CD4-positive, alpha-beta T cell treated with Interleukin-12 subunit alpha and Interleukin-12 subunit beta, for 1 hour (primary cell): ENCODE measurements at regions not wholly inside any gene's neighbourhood (a gene's known extent, or its start where the extent isn't known, plus 50 kb on each side); places are given as distances from the start of the nearest gene placed in this dataset.
"Not testable (repeated sequence)": the region's sequence is repeated elsewhere in the genome, so short reads cannot be mapped to it uniquely, and the experiment has no call there.

Experiments
- DNase-seq: peaks from one replicate; pipeline ENCODE4 v3.0.0-alpha.2; 2020

- DNase-seq: not testable (repeated sequence)
These were observed 127.1 kb upstream of the VOPP1 start for GRCh38 chr7:55699450-55699842.

GRCh38 chr7:55698607-55699449, 126.5 kb upstream of the VOPP1 start:
- not testable (repeated sequence) for DNase-seq

GRCh38 chr7:55695893-55696701, 123.8 kb upstream of the VOPP1 start:
- DNase-seq: not testable (repeated sequence)

GRCh38 chr7:55694484-55694883, 122.2 kb upstream of the VOPP1 start:
- not testable (repeated sequence) for DNase-seq

DNA sequence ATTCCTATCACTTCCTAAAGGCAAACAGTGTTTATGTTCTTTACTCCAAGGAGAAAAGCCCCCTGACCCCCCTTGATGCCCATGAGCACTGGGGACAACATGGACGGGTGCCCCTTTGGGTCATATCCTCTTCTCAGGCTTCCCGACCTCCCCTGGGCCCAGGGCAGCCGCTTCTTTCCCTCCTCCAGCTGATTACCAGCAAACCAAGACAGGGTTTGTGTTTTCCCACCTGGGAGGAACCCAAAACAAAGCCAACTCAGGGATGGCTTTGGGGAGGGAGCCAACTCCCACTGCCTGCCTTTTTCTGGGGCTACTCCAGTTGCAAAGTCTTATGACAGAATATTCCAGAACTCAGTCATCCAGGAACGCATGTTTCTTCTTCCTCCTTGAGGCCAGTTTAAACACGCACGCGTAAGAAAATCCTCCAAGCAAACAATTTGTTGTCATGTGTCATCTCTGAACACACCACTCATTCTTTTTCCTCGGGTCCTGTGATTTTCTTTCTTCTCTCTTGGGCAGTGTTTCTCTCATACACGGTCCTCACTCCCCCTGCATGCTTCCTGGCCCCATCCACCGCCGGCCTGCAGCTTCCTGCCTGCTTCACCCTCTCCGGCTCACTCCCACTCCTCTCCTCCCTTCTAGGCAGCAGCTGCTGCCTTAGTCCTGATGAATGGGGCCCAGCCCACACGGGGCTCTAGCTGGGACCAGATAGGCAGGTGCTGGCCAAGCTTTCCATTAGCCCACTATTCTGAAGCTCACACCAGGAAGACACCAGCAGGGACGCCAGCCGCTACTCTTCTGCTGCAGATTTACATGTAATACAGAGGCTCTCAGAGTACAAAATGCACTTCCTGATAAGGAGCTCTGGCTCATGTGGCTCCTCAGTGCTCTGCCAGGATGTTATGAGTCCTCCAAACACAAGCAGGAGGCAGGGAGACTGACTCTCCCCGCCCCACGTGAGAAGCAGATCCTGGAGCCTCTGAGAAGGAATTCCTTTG, 116.7 kb upstream of the VOPP1 start:
- DNase-seq: not testable (repeated sequence)

- not testable (repeated sequence) for DNase-seq
These were observed 116.0 kb upstream of the VOPP1 start for GRCh38 chr7:55688261-55688660.

GRCh38 chr7:55687252-55687651, 115.0 kb upstream of the VOPP1 start:
- DNase-seq: not testable (repeated sequence)

GRCh38 chr7:55686771-55687170, 114.5 kb upstream of the VOPP1 start:
- DNase-seq: not testable (repeated sequence)

DNA sequence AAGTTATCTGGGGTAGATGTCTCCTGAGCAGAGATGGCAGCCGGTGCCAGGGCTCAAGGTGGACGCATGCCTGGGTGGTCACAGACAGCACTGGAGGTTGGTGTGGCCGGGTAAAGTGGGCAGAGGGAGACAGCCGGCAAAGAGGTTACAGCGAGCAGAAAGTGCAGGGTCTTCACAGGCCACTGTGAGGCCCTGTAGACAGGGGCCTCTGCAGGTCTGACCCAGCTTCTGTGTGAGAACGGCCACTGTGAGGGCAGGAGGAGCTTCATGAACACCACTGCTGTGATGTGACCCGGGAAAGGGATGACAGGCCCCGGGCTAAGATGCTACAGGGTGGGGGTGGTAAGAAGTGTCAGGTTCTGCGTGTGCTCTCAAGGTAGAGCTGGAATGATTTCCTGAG, 111.2 kb upstream of the VOPP1 start:
- not testable (repeated sequence) for DNase-seq

DNA sequence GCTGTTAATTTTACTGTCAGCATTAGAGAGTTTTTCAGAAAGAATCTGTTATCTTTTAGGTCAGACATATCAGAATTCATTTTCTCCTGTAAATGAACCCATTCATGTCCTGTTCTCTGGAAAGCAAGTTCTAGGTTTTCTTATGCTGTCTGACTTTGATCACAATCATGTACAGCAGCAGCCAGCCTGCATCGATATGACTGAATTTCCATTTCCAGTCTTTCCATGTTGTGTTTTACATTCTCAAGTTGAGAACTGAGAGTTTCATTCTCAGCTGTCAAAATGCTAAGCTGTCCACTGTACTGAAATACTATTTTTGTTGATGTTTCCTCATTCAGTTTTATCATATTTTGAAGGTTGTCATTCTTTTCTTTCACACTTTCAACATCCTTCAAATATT, 103.3 kb upstream of the VOPP1 start:
- not testable (repeated sequence) for DNase-seq

GRCh38 chr7:55673525-55673924, 101.2 kb upstream of the VOPP1 start:
- not testable (repeated sequence) for DNase-seq

DNA sequence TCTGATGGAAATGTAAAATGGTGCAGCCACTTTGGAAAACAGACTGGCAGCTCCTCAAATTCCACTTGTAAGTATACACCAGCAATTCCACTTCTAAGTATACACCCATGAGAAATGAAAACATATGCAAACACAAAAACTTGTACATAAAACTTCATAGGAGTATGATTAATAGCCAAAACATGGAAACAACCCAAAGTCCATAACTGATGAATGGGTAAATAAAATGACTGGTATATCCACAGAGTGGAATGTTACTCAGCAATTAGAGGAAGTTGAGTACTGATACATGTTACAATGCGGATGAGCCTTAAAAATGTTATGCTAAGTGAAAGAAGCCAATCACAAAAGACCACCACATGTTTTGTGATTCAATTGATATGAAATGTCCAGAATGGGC, 99.8 kb upstream of the VOPP1 start:
- not testable (repeated sequence) for DNase-seq

DNA sequence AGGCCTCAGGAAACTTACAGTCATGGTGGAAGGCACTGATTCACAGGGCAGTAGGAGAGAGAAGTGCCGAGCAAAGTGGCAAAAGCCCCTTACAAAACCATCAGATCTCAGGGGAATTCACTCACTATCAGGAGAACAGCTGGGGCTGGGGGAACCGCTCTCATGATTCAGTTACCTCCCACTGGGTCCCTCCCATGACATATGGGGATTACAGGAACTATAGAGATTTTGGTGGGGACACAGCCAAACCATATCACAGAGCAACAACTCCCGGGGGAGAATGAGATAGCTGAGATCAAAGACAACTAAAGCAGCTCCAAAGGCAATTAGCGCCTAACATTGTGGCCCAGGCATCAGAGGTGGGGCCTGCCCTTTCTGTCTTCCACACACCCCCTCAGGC, 85.4 kb upstream of the VOPP1 start:
- DNase-seq: no peak

DNA sequence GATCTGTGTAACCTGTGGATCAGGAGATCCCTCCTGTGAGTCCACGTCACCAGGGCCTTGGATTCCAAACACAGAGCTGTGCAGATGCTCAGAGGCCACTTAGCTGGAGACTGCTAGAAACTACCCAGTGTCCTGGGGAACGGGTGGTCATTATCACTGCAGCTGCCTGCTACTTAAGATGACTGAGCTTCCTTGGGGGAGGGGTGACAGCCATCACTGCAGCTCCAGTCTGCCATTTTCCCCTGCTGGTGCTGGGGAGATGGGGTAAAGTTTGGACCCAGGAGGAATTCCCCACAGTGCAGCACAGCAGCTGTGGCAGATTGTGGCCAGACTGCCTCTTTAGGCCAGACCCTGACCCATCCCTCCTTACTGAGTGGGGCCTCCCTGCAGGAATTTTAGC, 78.8 kb upstream of the VOPP1 start:
- no peak for DNase-seq

DNA sequence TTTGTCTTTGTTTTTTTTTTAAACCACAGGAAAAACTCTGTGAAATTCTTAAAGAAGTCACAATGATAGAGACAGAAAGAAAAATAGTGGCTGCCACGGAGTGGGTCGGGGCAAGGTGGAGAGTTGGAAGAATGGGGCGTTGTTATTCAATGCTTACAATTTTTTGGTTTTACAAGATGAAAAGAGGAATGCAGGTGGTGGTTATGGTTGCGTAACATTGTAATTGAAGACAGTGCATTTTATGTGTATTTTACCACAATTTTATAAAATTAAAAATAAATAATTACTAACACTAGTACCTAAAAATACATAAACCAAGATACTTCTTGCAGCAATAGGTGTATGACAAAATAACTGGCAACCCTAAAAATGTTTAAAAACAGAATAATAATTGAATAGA, 76.9 kb upstream of the VOPP1 start:
- no peak for DNase-seq

DNA sequence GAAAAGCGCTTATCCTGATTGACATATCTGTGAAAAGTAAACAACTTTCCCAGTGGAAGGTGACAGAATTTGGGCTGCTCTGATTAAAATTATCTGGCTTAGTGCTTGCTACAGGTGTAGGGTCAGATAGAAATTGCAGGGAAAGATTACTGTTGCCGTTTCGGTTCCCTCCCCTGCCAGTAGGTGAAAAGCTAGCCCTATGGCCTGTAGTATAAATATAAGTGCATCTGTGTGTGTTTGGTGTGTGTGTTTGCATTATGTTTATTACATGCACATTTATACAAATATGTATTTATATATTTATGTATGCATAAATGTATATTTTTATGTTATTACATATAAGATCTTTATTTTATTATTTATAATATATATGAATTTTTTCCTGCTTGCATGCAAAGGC, 72.3 kb upstream of the VOPP1 start:
- DNase-seq: no peak

DNA sequence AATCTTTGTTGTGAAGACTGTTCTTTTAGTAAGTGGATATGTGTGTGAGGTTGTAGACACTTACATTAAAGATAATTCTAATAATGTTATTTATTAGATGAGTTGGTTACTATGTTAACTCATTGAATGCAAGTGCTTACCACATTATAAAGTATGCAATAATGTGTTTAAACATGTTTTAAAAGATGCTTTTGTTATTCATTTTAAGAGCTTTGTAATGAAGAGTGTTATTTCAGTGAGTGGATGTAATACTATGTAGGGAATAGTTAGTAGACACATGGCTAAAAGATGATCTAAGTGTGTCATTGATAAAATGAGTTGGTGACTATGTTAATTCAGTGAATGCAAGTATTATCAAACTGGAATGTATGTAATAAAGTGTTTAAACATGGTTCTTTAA, 70.0 kb upstream of the VOPP1 start:
- no peak for DNase-seq

- DNase-seq: peak; percentile 23
These were observed 69.5 kb upstream of the VOPP1 start for GRCh38 chr7:55641811-55642210.

- peak; percentile 67 for DNase-seq
These were observed 69.0 kb upstream of the VOPP1 start for GRCh38 chr7:55641273-55641691.

GRCh38 chr7:55639640-55640039, 67.3 kb upstream of the VOPP1 start:
- DNase-seq: no peak

GRCh38 chr7:55629051-55629677, 56.9 kb upstream of the VOPP1 start:
- no peak for DNase-seq

DNA sequence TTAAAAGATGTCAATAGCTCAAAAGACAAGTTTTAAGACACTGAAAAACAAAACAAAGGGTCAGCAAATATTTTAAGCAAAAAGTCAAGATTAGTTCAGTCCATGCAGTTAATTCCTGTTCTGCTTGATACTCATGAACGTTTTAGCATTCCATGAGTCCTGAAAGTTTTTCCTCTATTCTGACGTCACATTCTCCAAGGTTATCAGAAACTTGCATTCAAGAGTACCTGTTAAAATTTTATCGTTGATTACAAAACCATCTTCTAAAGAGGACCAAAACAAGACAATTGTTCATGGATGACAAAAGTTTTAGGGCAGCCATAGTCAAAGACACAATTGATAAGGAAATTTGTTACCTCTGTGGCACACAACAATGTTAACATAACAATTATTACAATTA, 52.5 kb upstream of the VOPP1 start:
- no peak for DNase-seq
